ENCODE measurements at regions not wholly inside any gene's neighbourhood (a gene's known extent, or its start where the extent isn't known, plus 50 kb on each side); places are given as distances from the start of the nearest gene placed in this dataset.
"Not testable (repeated sequence)": the region's sequence is repeated elsewhere in the genome, so short reads cannot be mapped to it uniquely, and the experiment has no call there.

DNA sequence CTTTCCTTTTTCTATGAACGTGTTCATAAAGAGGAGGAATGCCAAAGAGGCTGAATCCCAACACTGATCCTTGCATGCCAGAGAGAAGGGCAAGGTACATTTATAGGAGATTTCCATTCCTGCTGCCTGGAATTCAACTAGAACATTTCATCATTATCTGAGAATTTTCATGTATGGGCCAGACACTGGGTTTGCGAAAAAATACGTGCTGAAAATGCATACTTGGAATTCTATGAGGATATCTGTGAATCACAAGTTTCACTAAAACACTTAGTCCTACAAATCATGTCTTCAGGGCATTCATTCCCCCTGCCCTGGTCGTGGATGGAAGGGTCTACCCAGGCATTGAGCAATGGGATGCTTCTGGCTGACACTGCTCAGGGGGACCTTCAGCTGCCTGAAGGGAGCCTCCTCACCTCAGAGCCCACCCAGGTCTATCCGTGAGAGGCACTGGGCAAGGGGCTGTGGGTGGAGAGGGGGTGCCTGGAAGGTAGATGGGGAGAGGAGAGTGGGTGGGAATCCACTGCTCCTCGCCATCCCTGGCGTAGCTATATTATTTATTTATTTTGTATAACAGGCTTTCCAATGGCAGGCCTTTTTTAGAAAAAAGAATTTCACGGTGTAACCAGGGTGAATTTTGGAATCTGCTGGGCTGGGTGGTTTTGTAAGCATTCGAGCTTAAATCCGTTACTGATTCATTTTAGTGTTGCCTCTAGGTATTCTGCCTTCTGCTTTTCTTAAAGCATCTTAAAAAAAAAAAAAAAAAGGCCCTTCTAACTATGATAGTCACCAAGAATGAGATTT lies 560.6 kb upstream of the ID2 start:
- DNase-seq (ENCODE audit: low spot score in 2 of 2), result no peak
- no peaks in the 10 kb centered on the region for H3K9me3 ChIP-seq
- in situ Hi-C loops (cut with MboI; ENCODE audit: low sequenced_read_pairs), result no loop called here
- H3K4me1 ChIP-seq, result no peaks in the 10 kb centered on the region
- no peak overlapping the region for H3K4me3 ChIP-seq
- no peaks in the 10 kb centered on the region for H3K27me3 ChIP-seq (ENCODE audit: low read depth)
- H3K36me3 ChIP-seq (replicated peaks), result no peaks in the 10 kb centered on the region

- in situ Hi-C loops (cut with MboI; ENCODE audit: low sequenced_read_pairs), result no loop called here
- H3K27me3 ChIP-seq (ENCODE audit: low read depth), result no peaks in the 10 kb centered on the region
- DNase-seq (ENCODE audit: low spot score in 2 of 2), result no peak
- no peak overlapping the region for H3K4me3 ChIP-seq
- H3K9me3 ChIP-seq, result no peaks in the 10 kb centered on the region
- no peaks in the 10 kb centered on the region for H3K4me1 ChIP-seq
- no peaks in the 10 kb centered on the region for H3K36me3 ChIP-seq (replicated peaks)
Measured at GRCh38 chr2:8121826-8122513, 559.9 kb upstream of the ID2 start.

DNA sequence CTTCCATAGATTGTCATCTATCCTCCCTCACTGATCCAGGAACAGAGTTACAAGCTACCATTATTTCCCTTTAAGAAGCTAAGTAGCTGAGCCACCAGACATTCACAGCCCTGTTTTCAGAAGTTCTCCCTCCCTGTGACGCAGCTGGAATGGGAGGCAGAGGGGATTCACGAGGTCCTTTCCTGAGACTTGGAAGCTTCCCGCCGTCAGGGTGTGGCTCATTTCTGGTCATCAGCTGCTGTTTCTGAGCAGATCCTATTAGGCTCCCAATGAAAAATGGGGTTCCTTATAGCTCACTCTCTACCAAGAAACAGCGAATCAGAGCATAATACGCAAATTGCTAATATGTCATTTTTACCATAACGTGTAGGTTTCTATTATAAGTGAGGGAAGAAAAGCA lies 559.3 kb upstream of the ID2 start:
- H3K36me3 ChIP-seq (replicated peaks), result no peaks in the 10 kb centered on the region
- DNase-seq (ENCODE audit: low spot score in 2 of 2), result no peak
- no peaks in the 10 kb centered on the region for H3K9me3 ChIP-seq
- in situ Hi-C loops (cut with MboI; ENCODE audit: low sequenced_read_pairs), result no loop called here
- no peak overlapping the region for H3K4me3 ChIP-seq
- no peaks in the 10 kb centered on the region for H3K4me1 ChIP-seq
- no peaks in the 10 kb centered on the region for H3K27me3 ChIP-seq (ENCODE audit: low read depth)

DNA sequence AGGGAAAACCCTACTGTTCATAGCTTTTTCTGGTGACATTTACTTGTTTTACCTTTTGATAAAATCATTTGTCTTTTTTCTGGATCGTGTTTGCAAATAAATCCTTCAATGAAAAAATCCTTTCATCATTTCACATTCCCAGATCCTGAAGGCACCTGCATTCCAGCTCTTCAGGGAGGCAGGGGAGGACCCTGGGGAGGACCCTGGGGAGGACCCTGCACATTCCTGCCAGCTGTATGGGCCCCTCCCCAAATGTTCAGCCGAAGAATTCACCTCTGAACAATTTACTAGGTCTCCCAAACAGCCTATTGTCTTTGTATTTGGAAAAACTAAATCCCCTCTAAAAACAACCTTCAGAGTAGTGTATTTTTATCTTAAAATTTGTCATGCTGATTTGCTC lies 558.4 kb upstream of the ID2 start:
- H3K9me3 ChIP-seq, result no peaks in the 10 kb centered on the region
- no peak overlapping the region for H3K4me3 ChIP-seq
- no peaks in the 10 kb centered on the region for H3K27me3 ChIP-seq (ENCODE audit: low read depth)
- in situ Hi-C loops (cut with MboI; ENCODE audit: low sequenced_read_pairs), result no loop called here
- no peaks in the 10 kb centered on the region for H3K4me1 ChIP-seq
- H3K36me3 ChIP-seq (replicated peaks), result no peaks in the 10 kb centered on the region
- no peak for DNase-seq (ENCODE audit: low spot score in 2 of 2)

DNA sequence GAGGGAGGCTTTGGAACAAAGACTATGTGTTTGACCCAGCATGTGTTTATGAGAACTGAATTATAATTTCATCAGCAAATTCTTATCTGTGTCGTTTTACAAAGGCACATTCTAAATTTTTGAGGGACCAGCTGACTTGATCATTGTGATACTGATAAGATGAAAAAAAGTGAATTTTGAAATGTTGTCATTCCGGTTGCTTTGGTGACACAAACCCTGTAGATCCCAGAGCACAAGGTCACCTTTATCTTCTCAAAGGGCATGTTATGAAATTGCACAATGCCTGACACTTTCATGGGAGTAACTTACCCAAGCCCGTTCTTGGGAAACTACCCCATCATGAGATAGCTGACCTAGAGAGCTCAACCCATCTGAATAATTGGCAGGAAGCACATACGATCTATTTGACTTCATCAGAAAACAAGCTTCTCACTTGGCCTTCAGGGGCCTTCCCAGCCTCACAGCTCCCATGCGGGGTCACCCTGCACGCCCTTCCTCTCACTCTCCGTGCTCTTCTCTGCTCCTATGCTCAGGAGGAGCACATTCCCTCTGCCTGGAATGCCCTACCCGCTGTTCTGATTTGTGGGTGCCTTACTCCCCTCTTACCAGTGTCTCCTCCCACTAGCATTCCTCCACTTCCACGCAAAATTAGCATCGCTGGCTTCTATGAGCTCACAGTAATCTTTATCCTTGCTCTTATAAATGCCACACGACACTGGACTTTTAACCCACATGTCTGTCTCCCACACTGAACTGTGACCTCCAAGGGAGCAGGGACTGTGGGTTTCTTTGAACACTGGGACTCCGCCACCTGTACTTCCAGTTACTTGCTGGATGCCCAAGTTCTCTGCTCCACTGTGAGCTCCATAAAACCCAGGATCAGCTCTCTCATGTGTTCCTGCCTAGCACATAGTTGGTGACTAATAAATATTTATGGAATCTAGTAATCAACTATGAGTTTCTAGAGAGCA lies 555.8 kb upstream of the ID2 start:
- Histone ChIP-seq H3K4me1 (no peaks in the 10 kb centered on the region), H3K36me3 (replicated peaks) (no peaks in the 10 kb centered on the region), H3K9me3 (no peaks in the 10 kb centered on the region), H3K27me3 (ENCODE audit: low read depth) (no peaks in the 10 kb centered on the region), H3K4me3 (no peak overlapping the region)
- no peak for DNase-seq (ENCODE audit: low spot score in 2 of 2)
- in situ Hi-C loops (cut with MboI; ENCODE audit: low sequenced_read_pairs), result no loop called here

DNA sequence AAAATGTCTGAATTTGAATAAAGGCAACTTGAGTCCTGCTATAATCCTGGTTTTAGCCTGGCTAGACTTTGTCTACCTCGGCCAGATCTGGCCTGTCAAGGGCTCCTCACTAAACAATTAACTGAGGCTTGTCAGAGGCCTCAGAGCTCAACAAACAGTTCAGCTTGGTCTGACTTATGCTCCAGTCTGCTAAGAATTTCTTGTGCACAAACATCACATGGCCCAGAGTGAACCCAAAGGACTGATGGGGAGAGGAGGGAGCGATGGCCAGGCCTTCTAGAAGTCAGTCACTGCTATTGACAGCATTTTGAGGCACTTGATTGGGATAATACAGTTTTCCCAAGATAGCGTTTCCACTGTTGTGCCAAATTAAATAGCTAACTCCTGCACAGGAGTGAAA lies 555.1 kb upstream of the ID2 start:
- in situ Hi-C loops (cut with MboI; ENCODE audit: low sequenced_read_pairs), result no loop called here
- Histone ChIP-seq H3K27me3 (ENCODE audit: low read depth) (no peaks in the 10 kb centered on the region), H3K4me1 (no peaks in the 10 kb centered on the region), H3K36me3 (replicated peaks) (no peaks in the 10 kb centered on the region), H3K9me3 (no peaks in the 10 kb centered on the region), H3K4me3 (no peak overlapping the region)
- DNase-seq (ENCODE audit: low spot score in 2 of 2), result no peak

GRCh38 chr2:8131423-8131822 lies 550.4 kb upstream of the ID2 start:
- in situ Hi-C loops (cut with MboI; ENCODE audit: low sequenced_read_pairs); H3K4me1 ChIP-seq; H3K36me3 ChIP-seq (replicated peaks); H3K9me3 ChIP-seq; H3K4me3 ChIP-seq; H3K27me3 ChIP-seq (ENCODE audit: low read depth); DNase-seq (ENCODE audit: low spot score in 2 of 2): not testable (repeated sequence)

- Histone ChIP-seq H3K27me3 (ENCODE audit: low read depth) (no peaks in the 10 kb centered on the region), H3K36me3 (replicated peaks) (no peaks in the 10 kb centered on the region), H3K4me3 (no peak overlapping the region), H3K9me3 (no peaks in the 10 kb centered on the region), H3K4me1 (no peaks in the 10 kb centered on the region)
- no peak for DNase-seq (ENCODE audit: low spot score in 2 of 2)
- in situ Hi-C loops (cut with MboI; ENCODE audit: low sequenced_read_pairs), result no loop called here
Measured at GRCh38 chr2:8132351-8132831, 549.5 kb upstream of the ID2 start.

DNA sequence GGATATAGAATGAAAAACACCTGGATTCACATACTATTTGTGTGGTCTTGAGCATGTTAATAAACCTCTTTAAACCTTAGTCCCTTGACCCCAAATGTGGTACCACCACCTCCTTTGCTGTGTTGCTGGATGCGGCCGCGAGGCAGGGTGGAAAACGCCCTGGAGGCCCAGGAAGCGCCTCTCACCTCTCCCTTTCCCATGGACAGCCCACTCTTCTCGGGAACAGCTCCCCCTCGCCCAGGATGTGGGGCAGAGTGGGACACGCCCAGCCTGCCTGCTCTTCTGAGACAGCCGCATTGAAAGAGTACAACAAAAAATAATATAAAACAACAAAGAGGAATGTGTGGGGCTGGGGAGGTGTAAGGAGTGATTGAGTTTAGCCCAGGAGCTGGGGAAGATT lies 549.0 kb upstream of the ID2 start:
- in situ Hi-C loops (cut with MboI; ENCODE audit: low sequenced_read_pairs), result no loop called here
- Histone ChIP-seq H3K4me1 (no peaks in the 10 kb centered on the region), H3K27me3 (ENCODE audit: low read depth) (no peaks in the 10 kb centered on the region), H3K36me3 (replicated peaks) (no peaks in the 10 kb centered on the region), H3K4me3 (no peak overlapping the region), H3K9me3 (no peaks in the 10 kb centered on the region)
- no peak for DNase-seq (ENCODE audit: low spot score in 2 of 2)

DNA sequence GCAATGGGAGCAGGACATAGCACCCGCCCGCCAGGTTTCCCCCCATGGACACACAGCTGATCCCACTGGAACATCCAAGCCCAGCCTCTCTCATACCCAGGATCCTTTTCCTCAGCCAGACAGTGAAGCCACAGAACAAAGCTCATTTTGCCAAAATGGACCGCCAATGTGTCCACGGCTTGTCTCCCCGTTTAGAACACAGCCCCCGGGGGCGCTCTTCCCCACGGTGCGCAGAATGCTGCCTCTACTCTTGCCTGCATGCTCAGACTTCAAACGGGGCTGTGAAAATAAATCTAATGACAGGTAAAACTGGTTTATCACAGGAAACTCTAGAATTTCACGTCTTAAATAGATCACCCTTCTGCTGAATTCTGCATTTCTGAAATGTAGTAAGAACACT lies 548.5 kb upstream of the ID2 start:
- no peaks in the 10 kb centered on the region for H3K9me3 ChIP-seq
- no peaks in the 10 kb centered on the region for H3K4me1 ChIP-seq
- H3K4me3 ChIP-seq, result no peak overlapping the region
- H3K36me3 ChIP-seq (replicated peaks), result no peaks in the 10 kb centered on the region
- in situ Hi-C loops (cut with MboI; ENCODE audit: low sequenced_read_pairs), result no loop called here
- no peak for DNase-seq (ENCODE audit: low spot score in 2 of 2)
- no peaks in the 10 kb centered on the region for H3K27me3 ChIP-seq (ENCODE audit: low read depth)

DNA sequence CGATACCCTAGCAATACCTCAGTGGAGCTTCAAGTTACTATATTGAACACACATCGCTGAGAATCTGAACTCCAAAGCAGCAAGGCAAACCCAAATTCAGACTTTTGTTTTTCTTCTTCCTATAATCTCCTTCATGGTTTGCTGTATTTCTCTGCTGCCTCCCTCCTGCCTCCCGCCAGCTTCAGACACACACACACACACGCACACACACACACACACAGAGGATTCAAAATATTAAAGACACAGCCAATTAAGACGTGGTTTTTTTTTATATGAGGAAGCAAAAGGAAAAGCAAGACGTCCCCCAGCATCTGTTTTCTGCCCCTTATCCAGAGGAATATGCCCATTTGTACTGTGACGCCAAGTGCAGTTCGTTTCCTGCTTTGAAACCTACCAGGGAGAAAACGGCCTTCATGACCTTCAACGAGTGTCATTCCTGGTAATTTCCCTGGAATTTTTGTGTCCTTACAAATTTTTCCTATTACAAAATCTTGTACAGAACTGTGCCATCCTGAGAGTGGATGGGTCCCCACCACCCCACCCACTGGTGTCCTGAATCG lies 547.9 kb upstream of the ID2 start:
- Histone ChIP-seq H3K36me3 (replicated peaks) (no peaks in the 10 kb centered on the region), H3K9me3 (no peaks in the 10 kb centered on the region), H3K4me3 (no peak overlapping the region), H3K4me1 (no peaks in the 10 kb centered on the region), H3K27me3 (ENCODE audit: low read depth) (no peaks in the 10 kb centered on the region)
- in situ Hi-C loops (cut with MboI; ENCODE audit: low sequenced_read_pairs), result no loop called here
- DNase-seq (ENCODE audit: low spot score in 2 of 2), result no peak

DNA sequence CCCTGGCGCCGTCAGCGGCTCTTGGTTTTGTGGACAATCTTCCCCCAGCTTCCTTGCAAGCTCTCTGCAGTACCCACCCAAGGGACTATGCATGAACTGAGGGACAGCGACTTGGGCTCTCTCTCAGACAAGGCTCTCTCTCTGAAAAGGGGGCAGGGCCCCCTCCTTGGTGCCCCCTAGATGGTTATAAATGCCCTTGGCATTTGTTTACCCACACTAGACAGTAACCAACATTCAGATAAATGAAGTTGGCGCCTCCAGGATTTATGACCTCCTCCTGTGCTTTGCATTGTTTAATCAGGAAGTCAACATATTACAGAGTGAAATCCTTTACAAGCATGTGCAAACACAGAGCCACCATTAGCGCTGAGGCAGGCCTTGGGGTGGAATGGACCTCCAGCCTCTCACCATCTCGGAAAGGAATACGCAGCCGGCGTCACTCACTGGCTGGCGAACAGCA lies 547.4 kb upstream of the ID2 start:
- no peak for DNase-seq (ENCODE audit: low spot score in 2 of 2)
- H3K27me3 ChIP-seq (ENCODE audit: low read depth), result no peaks in the 10 kb centered on the region
- in situ Hi-C loops (cut with MboI; ENCODE audit: low sequenced_read_pairs), result no loop called here
- no peak overlapping the region for H3K4me3 ChIP-seq
- no peaks in the 10 kb centered on the region for H3K36me3 ChIP-seq (replicated peaks)
- H3K4me1 ChIP-seq, result no peaks in the 10 kb centered on the region
- H3K9me3 ChIP-seq, result no peaks in the 10 kb centered on the region

DNA sequence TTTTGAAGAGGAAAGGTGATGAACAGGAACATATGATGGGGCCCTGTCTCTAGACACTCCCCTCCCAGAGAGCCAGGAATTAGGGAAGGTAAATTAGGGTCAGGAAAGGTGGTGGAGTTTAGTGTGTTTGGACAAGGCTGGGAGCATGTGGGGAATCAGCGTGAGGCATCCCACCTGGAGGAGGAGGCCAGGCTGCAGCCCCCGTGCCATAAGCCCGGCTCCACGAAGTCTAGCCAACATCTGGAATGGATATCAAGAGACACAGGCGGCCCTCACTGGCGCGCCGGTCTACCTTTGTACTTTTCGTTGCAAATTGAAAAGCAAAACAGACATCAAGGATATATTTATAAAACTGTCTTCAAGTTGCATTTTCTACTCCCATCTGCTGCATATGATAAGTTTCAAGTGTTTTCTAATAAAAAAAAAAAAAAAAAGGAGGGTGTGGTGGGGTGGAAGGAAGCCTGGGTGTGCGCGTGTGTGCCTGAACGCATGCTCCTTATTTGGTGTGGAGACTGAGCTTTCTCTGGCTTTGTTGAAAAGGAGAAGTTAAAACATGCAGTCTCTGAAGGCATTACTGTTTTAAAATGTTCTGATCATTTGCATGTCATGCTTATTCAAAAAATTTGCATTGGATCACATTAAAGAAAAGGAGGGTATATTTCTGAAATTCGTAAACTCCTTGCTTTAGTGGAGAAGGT lies 546.7 kb upstream of the ID2 start:
- no peaks in the 10 kb centered on the region for H3K4me1 ChIP-seq
- in situ Hi-C loops (cut with MboI; ENCODE audit: low sequenced_read_pairs), result no loop called here
- DNase-seq (ENCODE audit: low spot score in 2 of 2), result no peak
- no peak overlapping the region for H3K4me3 ChIP-seq
- no peaks in the 10 kb centered on the region for H3K27me3 ChIP-seq (ENCODE audit: low read depth)
- no peaks in the 10 kb centered on the region for H3K9me3 ChIP-seq
- H3K36me3 ChIP-seq (replicated peaks), result no peaks in the 10 kb centered on the region

All from HAP-1 (cell line).